ENCODE measurements at regions not wholly inside any gene's neighbourhood (a gene's known extent, or its start where the extent isn't known, plus 50 kb on each side); places are given as distances from the start of the nearest gene placed in this dataset.

- no peak overlapping the region for H3K27ac ChIP-seq
- H3K36me3 ChIP-seq = no peaks in the 10 kb centered on the region
- WGBS = 98% methylated on average over 1 of the region's 1 CpG
- H3K4me3 ChIP-seq = no peak overlapping the region
- no peaks in the 10 kb centered on the region for H3K4me1 ChIP-seq (replicated peaks)
- DNase-seq (ENCODE audit: low spot score) = no peak
- TF ChIP-seq POLR2AphosphoS5 (IDR thresholded peaks at IDR 0.05) (no peak), CTCF (IDR thresholded peaks at IDR 0.05) (no peak), POLR2A (IDR thresholded peaks at IDR 0.05) (no peak)
- H3K9me3 ChIP-seq = no peaks in the 10 kb centered on the region
- H3K27me3 ChIP-seq (replicated peaks; ENCODE audit: insufficient read depth) = no peaks in the 10 kb centered on the region
- intact Hi-C loops (cut with DNase I) = no loop called here
Observed at GRCh38 chr13:62096652-62097051, 681.0 kb upstream of the PCDH20 start.

- no peak for DNase-seq (ENCODE audit: low spot score)
- Histone ChIP-seq H3K27ac (no peak overlapping the region), H3K9me3 (no peaks in the 10 kb centered on the region), H3K27me3 (replicated peaks; ENCODE audit: insufficient read depth) (no peaks in the 10 kb centered on the region), H3K4me3 (no peak overlapping the region), H3K4me1 (replicated peaks) (no peaks in the 10 kb centered on the region), H3K36me3 (no peaks in the 10 kb centered on the region)
- 100% methylated on average over 1 of the region's 1 CpG for WGBS
- intact Hi-C loops (cut with DNase I) = no loop called here
- TF ChIP-seq POLR2A (IDR thresholded peaks at IDR 0.05) = no peak
- no peak for TF ChIP-seq POLR2AphosphoS5 (IDR thresholded peaks at IDR 0.05)
- TF ChIP-seq CTCF (IDR thresholded peaks at IDR 0.05) = no peak
Observed at GRCh38 chr13:62094932-62095331, 679.3 kb upstream of the PCDH20 start.

- no peak for DNase-seq (ENCODE audit: low spot score)
- no peaks in the 10 kb centered on the region for H3K4me1 ChIP-seq (replicated peaks)
- no peaks in the 10 kb centered on the region for H3K27me3 ChIP-seq (replicated peaks; ENCODE audit: insufficient read depth)
- no peak overlapping the region for H3K4me3 ChIP-seq
- H3K9me3 ChIP-seq = no peaks in the 10 kb centered on the region
- H3K36me3 ChIP-seq = no peaks in the 10 kb centered on the region
- intact Hi-C loops (cut with DNase I) = no loop called here
- 55% methylated on average over 5 of the region's 5 CpGs for WGBS
- no peak overlapping the region for H3K27ac ChIP-seq
- TF ChIP-seq CTCF (IDR thresholded peaks at IDR 0.05) (no peak), POLR2A (IDR thresholded peaks at IDR 0.05) (no peak), POLR2AphosphoS5 (IDR thresholded peaks at IDR 0.05) (no peak)
Observed at GRCh38 chr13:62093984-62094780, 678.5 kb upstream of the PCDH20 start.

- no peak for TF ChIP-seq CTCF (IDR thresholded peaks at IDR 0.05)
- no peak for TF ChIP-seq POLR2AphosphoS5 (IDR thresholded peaks at IDR 0.05)
- TF ChIP-seq POLR2A (IDR thresholded peaks at IDR 0.05) = no peak
- intact Hi-C loops (cut with DNase I) = no loop called here
Observed at GRCh38 chr13:62092949-62093348, 677.3 kb upstream of the PCDH20 start.

GRCh38 chr13:62092536-62092935 is 676.9 kb upstream of the PCDH20 start:
- Histone ChIP-seq H3K9me3 (no peaks in the 10 kb centered on the region), H3K27me3 (replicated peaks; ENCODE audit: insufficient read depth) (no peaks in the 10 kb centered on the region), H3K27ac (no peak overlapping the region), H3K4me1 (replicated peaks) (no peaks in the 10 kb centered on the region), H3K36me3 (no peaks in the 10 kb centered on the region), H3K4me3 (no peak overlapping the region)
- intact Hi-C loops (cut with DNase I) = no loop called here
- 91% methylated on average over 3 of the region's 3 CpGs for WGBS
- no peak for DNase-seq (ENCODE audit: low spot score)
- TF ChIP-seq CTCF (IDR thresholded peaks at IDR 0.05) (no peak), POLR2A (IDR thresholded peaks at IDR 0.05) (no peak), POLR2AphosphoS5 (IDR thresholded peaks at IDR 0.05) (no peak)

More at GRCh38 chr13:62092949-62093348, 677.3 kb upstream of the PCDH20 start:
- 95% methylated on average over 2 of the region's 2 CpGs for WGBS
- Histone ChIP-seq H3K27ac (no peak overlapping the region), H3K4me3 (no peak overlapping the region), H3K36me3 (no peaks in the 10 kb centered on the region), H3K27me3 (replicated peaks; ENCODE audit: insufficient read depth) (no peaks in the 10 kb centered on the region), H3K4me1 (replicated peaks) (no peaks in the 10 kb centered on the region), H3K9me3 (no peaks in the 10 kb centered on the region)
- DNase-seq (ENCODE audit: low spot score) = no peak

Data from prostate gland (tissue), 2 donors.